Effector memory CD4-positive, alpha-beta T cell (primary cell): ENCODE measurements at regions not wholly inside any gene's neighbourhood (a gene's known extent, or its start where the extent isn't known, plus 50 kb on each side); places are given as distances from the start of the nearest gene placed in this dataset.

ENCODE experiments used
- DNase-seq, 3 donors: peaks; one replicate each; pipeline ENCODE4 v3.0.0-alpha.2; 2020
- H3K27ac ChIP-seq: 2 replicates; pipeline ENCODE4 v1.7.0; 2013; ENCODE audit warnings: mild to moderate bottlenecking, low read length, moderate library complexity; ENCODE audit not compliant: insufficient read depth, poor library complexity, severe bottlenecking
- H3K27me3 ChIP-seq: replicated peaks from 2 replicates; pipeline ENCODE4 v1.7.0; 2013; ENCODE audit warnings: mild to moderate bottlenecking, low read length; ENCODE audit not compliant: insufficient read depth, control insufficient read depth, poor library complexity, severe bottlenecking
- H3K36me3 ChIP-seq: 2 replicates; pipeline ENCODE4 v1.7.0; 2013; ENCODE audit warnings: mild to moderate bottlenecking, low read length, moderate library complexity; ENCODE audit not compliant: control insufficient read depth, insufficient read depth
- H3K4me1 ChIP-seq: 2 replicates; pipeline ENCODE4 v1.7.0; 2013; ENCODE audit warnings: low read length, mild to moderate bottlenecking; ENCODE audit not compliant: control insufficient read depth, insufficient read depth, poor library complexity, severe bottlenecking
- H3K4me3 ChIP-seq: 2 replicates; pipeline ENCODE4 v1.7.0; 2013; ENCODE audit warnings: low read length, low read depth, mild to moderate bottlenecking; ENCODE audit not compliant: insufficient read depth, poor library complexity, severe bottlenecking
- H3K9me3 ChIP-seq: 2 replicates; pipeline ENCODE4 v1.7.0; 2013; ENCODE audit warnings: mild to moderate bottlenecking, low read length, moderate library complexity; ENCODE audit not compliant: control insufficient read depth

DNA sequence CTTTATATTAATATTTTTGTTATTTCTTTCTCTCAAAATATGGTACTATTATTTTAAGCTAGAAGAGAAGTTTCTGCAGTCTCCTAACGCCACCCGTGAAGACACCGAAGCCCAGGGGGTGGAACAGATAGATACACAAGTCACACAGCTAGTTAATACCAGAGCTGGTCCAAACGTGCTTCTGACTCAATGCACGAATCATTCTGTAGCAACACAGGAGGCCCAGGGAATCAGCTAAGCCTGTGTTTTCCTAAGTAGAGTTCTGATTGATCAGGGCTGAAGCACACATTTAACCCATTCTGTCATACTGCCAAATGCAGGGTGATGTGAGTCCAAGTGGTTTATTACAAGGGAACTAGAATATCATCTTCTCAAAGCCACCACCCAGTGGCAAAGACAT, 116.9 kb upstream of the PWP1 start:
- Histone ChIP-seq H3K4me1 (no peaks in the 10 kb centered on the region), H3K4me3 (no peak overlapping the region), H3K27ac (no peak overlapping the region), H3K36me3 (no peaks in the 10 kb centered on the region), H3K27me3 (no peaks in the 10 kb centered on the region), H3K9me3 (no peaks in the 10 kb centered on the region)
- no peak for DNase-seq

GRCh38 chr12:107570721-107571120, 114.9 kb upstream of the PWP1 start:
- Histone ChIP-seq H3K36me3 (no peaks in the 10 kb centered on the region), H3K27me3 (no peaks in the 10 kb centered on the region), H3K9me3 (no peaks in the 10 kb centered on the region), H3K4me3 (no peak overlapping the region), H3K27ac (no peak overlapping the region), H3K4me1 (no peaks in the 10 kb centered on the region)
- DNase-seq = no peak

GRCh38 chr12:107571492-107571891, 114.1 kb upstream of the PWP1 start:
- Histone ChIP-seq H3K4me3 (no peak overlapping the region), H3K27me3 (no peaks in the 10 kb centered on the region), H3K36me3 (no peaks in the 10 kb centered on the region), H3K4me1 (no peaks in the 10 kb centered on the region), H3K9me3 (no peaks in the 10 kb centered on the region), H3K27ac (no peak overlapping the region)
- no peak for DNase-seq

GRCh38 chr12:107574691-107575090, 110.9 kb upstream of the PWP1 start:
- no peak overlapping the region for H3K4me3 ChIP-seq
- H3K27ac ChIP-seq = no peak overlapping the region
- H3K9me3 ChIP-seq = no peaks in the 10 kb centered on the region
- H3K4me1 ChIP-seq = no peaks in the 10 kb centered on the region
- H3K36me3 ChIP-seq = no peaks in the 10 kb centered on the region
- no peak for DNase-seq
- no peaks in the 10 kb centered on the region for H3K27me3 ChIP-seq

DNA sequence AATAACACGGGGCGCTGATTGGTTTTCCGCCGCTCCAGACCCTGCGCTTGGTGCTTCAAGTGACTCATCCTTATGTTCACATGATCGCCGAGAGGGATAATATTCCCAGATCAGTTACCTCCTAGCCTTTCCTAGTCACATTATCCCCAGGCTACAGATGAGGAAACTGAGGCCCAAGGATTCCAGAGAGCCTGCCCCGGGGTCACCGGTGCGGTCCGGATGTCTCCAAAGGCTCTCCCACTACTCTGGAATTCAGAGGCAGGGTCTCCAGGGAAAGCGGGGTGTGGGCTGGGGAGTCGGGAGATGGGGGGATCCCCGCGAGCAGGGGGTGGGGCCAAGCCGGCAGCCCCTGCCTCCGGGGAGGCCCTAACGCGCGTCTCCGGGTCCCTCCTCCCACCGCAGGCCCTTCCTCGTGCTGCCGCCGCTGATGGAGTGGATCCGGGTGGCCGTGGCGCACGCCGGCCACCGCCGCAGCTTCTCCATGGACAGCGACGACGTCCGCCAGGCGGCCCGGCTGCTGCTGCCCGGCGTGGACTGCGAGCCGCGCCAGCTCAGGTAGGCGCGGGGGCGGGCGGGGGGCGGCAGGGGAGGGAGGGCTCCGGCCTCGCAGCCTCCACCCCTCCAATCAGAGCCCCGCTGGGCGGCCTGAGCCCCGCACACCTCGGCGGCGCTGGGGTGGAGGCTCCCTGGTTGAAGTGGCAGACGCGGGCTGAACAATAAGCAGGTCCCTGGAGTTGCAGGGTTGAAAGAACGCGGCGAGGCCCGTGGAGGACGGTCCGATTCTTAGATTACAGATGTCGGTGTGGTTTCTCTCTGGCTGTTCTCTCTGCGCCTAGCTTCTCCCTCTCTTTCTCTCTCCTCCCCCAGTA, 104.6 kb upstream of the PWP1 start:
- no peaks in the 10 kb centered on the region for H3K4me1 ChIP-seq
- no peaks in the 10 kb centered on the region for H3K36me3 ChIP-seq
- H3K4me3 ChIP-seq = no peak overlapping the region
- H3K27ac ChIP-seq = no peak overlapping the region
- DNase-seq = no peak
- H3K27me3 ChIP-seq = no peaks in the 10 kb centered on the region
- H3K9me3 ChIP-seq = no peaks in the 10 kb centered on the region

DNA sequence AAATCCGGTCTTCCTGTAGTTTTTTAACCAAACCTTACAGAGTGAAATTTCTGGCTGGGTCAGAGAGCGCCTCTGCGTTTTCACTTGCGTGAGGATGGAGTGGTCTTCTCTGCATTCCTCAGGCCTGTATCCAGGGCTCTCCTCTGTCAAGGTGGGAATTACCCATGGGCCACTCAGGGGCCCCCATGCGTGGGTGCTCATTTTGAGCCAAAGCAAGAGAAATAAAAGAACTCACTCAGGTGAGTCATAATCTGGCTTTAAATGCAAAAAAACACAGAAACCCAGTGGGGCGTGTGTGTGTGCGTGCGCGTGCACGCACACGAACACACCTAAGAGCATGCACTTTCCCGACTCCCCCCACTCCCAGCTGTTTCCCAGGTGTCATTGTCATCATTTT, 104.0 kb upstream of the PWP1 start:
- H3K27me3 ChIP-seq = no peaks in the 10 kb centered on the region
- no peak overlapping the region for H3K27ac ChIP-seq
- no peaks in the 10 kb centered on the region for H3K9me3 ChIP-seq
- H3K36me3 ChIP-seq = no peaks in the 10 kb centered on the region
- H3K4me1 ChIP-seq = no peaks in the 10 kb centered on the region
- H3K4me3 ChIP-seq = no peak overlapping the region
- DNase-seq = no peak

DNA sequence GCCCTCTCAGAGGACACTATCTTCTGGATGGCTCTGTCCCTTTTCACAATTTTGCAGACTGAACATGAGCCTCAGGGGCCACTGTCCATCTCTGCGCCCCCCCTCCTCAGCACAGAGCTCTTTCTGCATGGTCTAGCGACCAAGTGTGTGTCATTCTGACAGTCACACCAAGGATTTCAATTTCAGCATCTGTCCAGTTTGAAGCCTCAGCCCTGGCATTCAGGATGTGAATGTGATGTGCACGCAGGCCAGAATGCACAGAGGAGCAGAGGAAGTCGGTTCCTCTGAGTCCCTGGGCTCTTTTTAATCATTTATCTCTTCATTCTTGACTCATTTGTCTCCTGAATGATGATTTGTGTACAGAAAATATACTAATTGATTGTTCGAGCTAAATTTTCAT, 102.0 kb upstream of the PWP1 start:
- H3K9me3 ChIP-seq = no peaks in the 10 kb centered on the region
- no peaks in the 10 kb centered on the region for H3K27me3 ChIP-seq
- H3K4me1 ChIP-seq = no peaks in the 10 kb centered on the region
- H3K27ac ChIP-seq = no peak overlapping the region
- no peak for DNase-seq
- H3K36me3 ChIP-seq = no peaks in the 10 kb centered on the region
- no peak overlapping the region for H3K4me3 ChIP-seq

DNA sequence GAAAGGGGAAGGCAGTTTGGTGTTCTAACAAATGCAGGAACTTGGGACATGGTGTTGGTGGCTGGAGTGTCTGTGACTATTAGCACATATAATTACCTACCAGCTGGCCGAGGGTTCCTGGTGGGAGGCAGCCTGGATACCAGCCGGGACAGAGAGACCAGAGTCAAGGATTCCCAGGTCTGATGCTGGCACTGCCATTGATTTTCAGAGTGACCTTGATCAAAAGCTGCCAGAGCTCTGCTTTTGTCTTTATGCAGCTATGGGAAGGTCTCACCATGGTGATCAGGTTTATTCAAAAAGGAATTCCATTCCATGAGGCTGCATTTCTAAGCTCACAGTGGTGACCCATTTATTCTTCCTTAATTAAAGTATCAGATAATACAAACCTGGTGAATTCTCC, 101.0 kb upstream of the PWP1 start:
- Histone ChIP-seq H3K36me3 (no peaks in the 10 kb centered on the region), H3K27ac (no peak overlapping the region), H3K4me3 (no peak overlapping the region), H3K9me3 (no peaks in the 10 kb centered on the region), H3K27me3 (no peaks in the 10 kb centered on the region), H3K4me1 (no peaks in the 10 kb centered on the region)
- DNase-seq = no peak

DNA sequence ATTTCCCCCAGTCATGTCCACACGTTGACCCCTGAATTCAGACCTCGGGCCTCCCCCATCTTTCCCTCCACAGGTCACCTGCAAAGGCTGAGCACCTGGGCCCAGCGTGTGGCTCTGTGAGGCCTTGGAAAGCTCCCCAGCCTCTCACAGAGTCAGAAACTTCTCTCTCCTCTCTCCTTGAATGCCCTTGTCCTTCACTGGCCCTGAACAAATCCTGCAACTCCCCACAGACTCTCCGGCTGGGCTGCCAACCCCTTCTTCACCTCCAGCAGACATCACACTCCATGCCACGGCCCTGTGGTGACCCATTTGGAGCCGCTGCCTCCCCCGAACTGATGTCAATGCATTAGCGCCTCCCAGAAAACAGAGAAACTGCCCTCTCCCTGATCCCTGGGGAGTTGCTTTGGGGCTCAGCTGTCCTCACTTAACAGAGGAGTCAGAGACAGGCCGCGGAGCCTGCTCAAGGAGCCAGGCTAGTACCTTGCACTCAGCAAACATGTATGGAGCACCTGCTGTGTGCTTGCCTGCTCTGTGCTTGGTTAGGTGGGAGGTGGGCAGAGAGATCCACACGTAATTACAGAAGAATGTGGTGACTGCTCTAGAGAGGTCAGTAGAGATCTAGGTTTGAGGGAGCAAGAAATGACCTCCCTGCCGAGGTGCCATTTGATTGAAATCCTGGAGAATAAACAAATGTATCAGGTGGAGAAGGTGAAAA, 99.2 kb upstream of the PWP1 start:
- no peak overlapping the region for H3K4me3 ChIP-seq

GRCh38 chr12:107590413-107590812, 95.2 kb upstream of the PWP1 start:
- DNase-seq = no peak
- Histone ChIP-seq H3K9me3 (no peaks in the 10 kb centered on the region), H3K27me3 (no peaks in the 10 kb centered on the region), H3K4me1 (no peaks in the 10 kb centered on the region), H3K27ac (no peak overlapping the region), H3K36me3 (no peaks in the 10 kb centered on the region), H3K4me3 (no peak overlapping the region)

More for the DNA sequence above, 99.2 kb upstream of the PWP1 start:
- no peaks in the 10 kb centered on the region for H3K36me3 ChIP-seq
- H3K27me3 ChIP-seq = no peaks in the 10 kb centered on the region
- H3K4me1 ChIP-seq = no peaks in the 10 kb centered on the region
- no peak for DNase-seq
- H3K9me3 ChIP-seq = no peaks in the 10 kb centered on the region
- H3K27ac ChIP-seq = no peak overlapping the region
